IPS DF 4.7 (cell line): ENCODE measurements at regions not wholly inside any gene's neighbourhood (a gene's known extent, or its start where the extent isn't known, plus 50 kb on each side); places are given as distances from the start of the nearest gene placed in this dataset.

ENCODE experiments used
- DNase-seq: peaks from one replicate; pipeline ENCODE4 v3.0.0-alpha.2; 2013; ENCODE audit warnings: low spot score; ENCODE audit errors: extremely low read depth

GRCh38 chr22:47382164-47382890 is 619.9 kb downstream of the TBC1D22A start:
- DNase-seq, result no peak

GRCh38 chr22:47381240-47381639 is 618.8 kb downstream of the TBC1D22A start:
- DNase-seq, result no peak

DNA sequence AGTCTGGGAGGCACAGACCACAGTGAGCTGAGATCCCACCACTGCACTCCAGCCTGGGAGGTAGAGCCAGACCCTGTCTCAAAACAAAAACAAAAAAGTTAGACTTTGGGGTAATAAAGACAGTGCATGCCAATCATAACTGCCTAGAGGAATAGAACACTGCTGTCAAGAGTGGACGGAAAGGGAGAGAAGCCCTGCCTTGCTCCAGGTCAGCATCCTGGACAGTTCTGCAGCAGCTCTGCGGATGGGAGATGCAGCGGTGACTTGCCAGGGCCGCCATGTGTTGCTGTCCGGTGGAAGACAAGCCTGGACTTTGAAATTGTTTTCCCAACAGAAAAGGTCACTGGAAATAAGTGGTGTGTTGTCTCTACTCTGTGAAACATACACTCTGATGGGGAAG is 618.2 kb downstream of the TBC1D22A start:
- no peak for DNase-seq

DNA sequence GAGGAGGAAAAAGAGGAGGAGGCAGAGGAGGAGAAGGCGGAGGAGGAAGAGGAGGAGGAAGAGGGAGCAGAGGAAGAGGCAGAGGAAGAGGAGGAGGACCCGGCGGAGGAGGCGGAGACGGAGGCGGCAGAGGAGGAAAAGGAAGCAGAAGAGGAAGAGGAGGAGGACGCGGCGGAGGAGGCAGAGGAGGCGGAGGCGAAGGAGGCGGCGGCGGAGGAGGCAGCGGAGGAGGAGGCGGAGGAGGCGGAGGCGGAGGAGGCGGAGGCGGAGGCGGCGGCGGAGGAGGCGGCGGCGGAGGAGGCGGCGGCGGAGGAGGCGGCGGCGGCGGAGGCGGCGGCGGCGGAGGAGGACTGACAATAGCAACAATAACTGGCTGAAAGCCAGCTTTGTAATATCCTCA is 616.6 kb downstream of the TBC1D22A start:
- DNase-seq, result no peak

- no peak for DNase-seq
Measured at GRCh38 chr22:47377926-47378560, 615.6 kb downstream of the TBC1D22A start.

GRCh38 chr22:47376901-47377505 is 614.6 kb downstream of the TBC1D22A start:
- no peak for DNase-seq

- no peak for DNase-seq
Measured at GRCh38 chr22:47376322-47376700, 613.9 kb downstream of the TBC1D22A start.

DNA sequence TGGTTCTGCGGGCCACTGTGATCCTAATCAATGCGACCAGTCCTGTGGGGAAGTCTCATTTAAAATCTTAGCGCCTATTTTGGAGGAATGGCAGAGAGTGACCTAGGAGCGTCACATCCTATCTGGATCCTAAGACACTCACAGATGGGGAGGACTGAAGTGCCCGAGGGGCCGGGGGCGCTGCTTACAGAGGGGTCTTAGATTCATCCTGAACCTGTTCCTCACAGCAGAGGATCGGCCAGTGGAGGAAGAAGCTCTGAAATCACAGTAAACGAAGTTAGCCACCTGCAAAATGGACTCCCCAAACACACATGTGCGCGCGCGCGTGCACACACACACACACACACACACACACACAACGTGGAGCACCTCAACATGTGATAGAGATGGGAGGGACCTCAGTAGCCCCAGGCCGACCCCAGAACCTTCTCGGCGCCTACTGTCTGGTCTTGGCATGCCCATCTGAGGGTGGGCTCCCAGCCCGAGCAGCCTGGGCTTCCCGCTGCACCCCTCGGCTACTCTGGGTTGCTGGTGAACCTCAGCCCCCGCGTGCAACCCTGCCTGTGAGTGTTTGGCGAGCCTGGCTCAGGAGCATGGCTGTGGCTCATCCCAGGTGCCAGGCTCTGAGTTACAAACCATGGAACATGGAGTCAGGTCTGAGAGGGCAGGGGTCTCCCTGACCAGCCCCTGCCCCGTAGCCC is 613.3 kb downstream of the TBC1D22A start:
- no peak for DNase-seq

- no peak for DNase-seq
Measured at GRCh38 chr22:47374901-47375575, 612.6 kb downstream of the TBC1D22A start.

GRCh38 chr22:47374273-47374771 is 611.9 kb downstream of the TBC1D22A start:
- no peak for DNase-seq

GRCh38 chr22:47373648-47374272 is 611.3 kb downstream of the TBC1D22A start:
- DNase-seq, result no peak

- no peak for DNase-seq
Measured at GRCh38 chr22:47372596-47373385, 610.3 kb downstream of the TBC1D22A start.

DNA sequence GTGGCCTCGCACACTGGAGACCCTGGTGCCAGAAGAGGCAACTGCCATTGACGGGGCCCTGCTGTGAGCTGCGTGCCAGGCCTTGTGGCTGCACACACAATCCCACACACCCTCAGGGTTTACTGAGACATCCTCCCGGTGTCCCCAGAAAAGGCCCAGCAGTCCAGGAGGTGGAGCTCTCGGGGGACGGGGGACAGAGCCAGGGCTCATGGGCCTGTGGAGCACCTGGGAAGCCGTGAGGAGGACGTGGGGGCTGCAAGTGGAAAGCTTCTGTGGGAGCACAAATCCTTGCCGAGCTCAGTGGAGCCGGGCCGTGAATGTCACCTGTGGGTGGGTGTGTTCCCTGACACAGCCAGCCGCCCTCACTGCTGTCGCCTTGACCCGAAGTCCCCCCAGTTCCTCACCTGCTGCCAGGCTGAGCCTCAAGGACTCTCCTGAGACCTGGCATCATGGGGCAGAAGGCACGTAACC is 609.7 kb downstream of the TBC1D22A start:
- no peak for DNase-seq

DNA sequence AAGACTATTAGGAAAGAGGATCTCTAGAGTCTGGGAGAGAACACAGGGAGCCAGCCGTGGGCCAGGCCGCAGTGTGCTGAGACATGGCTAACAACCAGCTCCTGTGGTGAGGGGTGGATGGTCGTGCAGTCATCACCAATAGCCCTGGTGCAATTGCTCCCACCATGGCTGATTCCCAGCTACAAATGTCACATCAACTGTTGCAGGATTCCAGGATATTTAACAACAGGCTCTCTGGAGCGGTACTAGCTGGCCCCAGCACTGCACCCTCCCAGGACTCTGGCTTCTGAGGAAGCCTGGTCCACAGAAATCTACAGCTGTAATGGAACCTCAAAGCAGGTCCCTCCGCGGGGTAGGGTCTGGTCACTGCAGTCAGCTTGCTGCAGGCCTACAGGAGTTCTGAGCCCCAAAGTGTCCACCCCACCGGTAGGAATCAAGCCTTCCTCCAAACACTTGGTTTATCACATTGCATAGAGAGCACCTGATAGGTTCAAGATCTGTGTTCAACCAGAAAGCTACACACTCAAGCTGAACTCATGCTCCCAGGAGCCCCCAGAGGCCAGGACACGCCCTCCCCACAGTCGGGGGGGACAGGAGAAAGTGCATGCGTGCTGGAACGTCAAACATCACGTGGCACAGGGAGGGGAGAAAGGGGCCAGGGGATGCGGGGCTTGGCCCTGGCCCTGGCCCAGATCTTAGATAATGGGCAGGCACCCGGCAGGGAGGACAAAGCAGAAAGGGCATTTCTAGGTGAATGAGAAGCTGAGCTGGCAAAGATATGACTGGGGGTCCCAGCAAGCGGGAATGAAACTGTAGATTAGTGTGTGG is 609.0 kb downstream of the TBC1D22A start:
- DNase-seq, result no peak

GRCh38 chr22:47370448-47371262 is 608.2 kb downstream of the TBC1D22A start:
- no peak for DNase-seq

- no peak for DNase-seq
Measured at GRCh38 chr22:47369431-47370015, 607.1 kb downstream of the TBC1D22A start.

GRCh38 chr22:47369020-47369419 is 606.6 kb downstream of the TBC1D22A start:
- DNase-seq, result no peak
